ENCODE measurements at regions not wholly inside any gene's neighbourhood (a gene's known extent, or its start where the extent isn't known, plus 50 kb on each side); places are given as distances from the start of the nearest gene placed in this dataset.
"Not testable (repeated sequence)": the region's sequence is repeated elsewhere in the genome, so short reads cannot be mapped to it uniquely, and the experiment has no call there.

- DNase-seq = no peak
Observed at GRCh38 chr3:66860771-66861170, 137.3 kb upstream of the KBTBD8 start.

GRCh38 chr3:66863205-66864111 is 134.6 kb upstream of the KBTBD8 start:
- DNase-seq = no peak

- DNase-seq = no peak
Observed at GRCh38 chr3:66884659-66885058, 113.4 kb upstream of the KBTBD8 start.

DNA sequence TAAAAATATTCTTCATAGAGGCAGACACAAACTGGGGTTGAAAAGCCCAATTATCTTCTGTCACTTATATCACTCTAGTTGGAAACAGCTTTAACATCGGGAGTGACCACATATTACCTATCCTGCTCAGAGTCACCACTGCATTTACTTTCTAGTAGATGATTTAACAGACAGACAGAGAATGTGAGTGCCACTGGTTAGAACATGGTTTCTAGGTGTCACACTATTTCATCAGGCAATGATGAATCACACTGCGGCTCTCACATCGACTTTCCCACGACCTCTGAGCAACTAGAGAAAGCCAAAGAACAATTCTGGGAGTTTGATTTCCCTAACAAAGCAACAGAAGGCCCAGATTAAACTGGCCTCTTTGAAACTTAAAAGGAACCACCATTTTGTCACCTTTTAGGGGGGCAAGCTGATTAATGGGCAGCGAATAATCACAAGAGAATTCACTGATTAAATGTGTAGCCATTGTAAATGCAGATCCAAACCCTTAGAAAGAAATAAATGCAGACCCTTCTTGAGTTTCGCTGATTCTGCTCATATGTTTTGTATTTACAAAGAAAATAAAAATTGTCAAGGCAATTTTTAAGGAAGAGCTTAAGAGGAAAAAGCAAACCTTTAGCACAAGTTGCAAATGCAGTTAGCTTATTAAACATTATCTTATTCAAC is 112.6 kb upstream of the KBTBD8 start:
- no peak for DNase-seq

DNA sequence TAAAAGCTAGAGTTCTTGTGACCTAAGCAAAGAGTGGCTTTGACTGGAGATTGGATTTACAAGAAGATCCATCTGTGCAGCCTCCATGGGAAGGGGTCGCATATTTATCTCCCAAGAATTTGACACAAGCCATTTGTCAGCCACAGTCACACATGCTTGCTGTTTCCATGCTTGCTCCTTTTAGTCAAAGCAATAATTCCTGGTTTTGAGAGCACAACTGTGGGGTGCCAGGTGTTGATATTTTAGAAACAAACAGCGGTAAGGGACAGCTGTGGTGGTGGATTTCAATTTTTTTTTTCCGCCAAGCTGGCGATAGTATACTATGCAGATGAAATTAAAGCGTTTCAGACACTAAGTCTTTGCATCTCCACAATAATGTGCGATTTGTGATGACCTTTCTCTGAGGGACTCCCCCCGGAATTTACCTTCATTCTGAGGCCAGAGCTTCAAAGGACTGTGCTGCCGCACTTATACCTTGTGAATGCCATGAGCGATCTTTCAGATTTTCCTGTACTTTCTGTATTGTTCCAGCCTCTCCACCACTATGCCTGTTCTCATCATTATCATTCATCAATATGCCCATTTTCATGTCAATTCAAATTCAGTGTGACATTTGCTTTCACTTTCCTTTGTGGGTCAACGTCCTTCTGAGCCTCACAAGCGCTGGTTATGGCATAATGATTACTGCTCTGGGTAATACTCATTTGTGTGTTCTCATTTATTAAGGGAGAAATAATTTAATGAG is 108.2 kb upstream of the KBTBD8 start:
- DNase-seq = no peak

GRCh38 chr3:66898155-66898554 is 100.0 kb upstream of the KBTBD8 start:
- DNase-seq = no peak

GRCh38 chr3:66904336-66904735 is 93.8 kb upstream of the KBTBD8 start:
- no peak for DNase-seq

- no peak for DNase-seq
Observed at GRCh38 chr3:66904831-66905493, 93.1 kb upstream of the KBTBD8 start.

GRCh38 chr3:66907136-66907535 is 91.0 kb upstream of the KBTBD8 start:
- no peak for DNase-seq

- DNase-seq = no peak
Observed at GRCh38 chr3:66910266-66911055, 87.6 kb upstream of the KBTBD8 start.

DNA sequence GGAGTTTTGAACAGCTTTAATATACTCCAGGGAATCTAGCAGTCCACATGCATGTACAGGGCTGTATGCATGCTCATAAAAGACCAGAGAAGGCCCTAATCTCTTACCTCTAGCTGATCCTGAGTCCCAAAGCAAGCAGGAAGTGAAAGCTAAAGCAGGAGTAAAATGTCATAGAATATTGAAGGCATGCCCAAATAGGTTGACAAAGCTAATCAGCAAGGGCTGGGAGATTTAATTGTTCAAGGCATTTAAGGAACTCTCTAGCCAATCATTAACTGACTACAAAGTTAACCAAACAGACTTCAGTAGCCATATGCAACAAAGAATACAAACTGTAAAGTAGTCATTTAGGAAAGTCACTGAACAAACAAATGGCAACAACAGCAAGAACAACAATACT is 85.8 kb upstream of the KBTBD8 start:
- DNase-seq = no peak

- no peak for DNase-seq
Observed at GRCh38 chr3:66922058-66922457, 76.0 kb upstream of the KBTBD8 start.

DNA sequence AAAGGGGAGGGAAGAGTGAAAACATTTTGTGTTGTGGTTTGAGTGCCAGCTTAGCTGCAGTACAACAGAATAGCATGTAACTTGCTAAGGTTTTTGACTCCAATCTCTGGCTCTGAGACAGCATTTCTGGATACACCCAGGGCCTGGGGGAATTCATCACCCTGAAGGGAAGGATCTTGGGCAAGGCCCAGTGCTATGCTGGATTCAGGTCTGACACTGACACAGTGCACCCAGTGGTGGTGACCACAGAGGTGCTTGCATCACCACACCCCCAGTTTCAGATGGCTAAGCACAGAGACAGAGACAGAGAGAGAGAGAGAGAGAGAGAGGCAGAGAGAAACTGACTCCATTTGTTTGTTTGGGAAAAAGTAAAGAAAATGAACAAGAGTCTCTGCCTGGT is 74.1 kb upstream of the KBTBD8 start:
- DNase-seq = no peak

- DNase-seq = no peak
Observed at GRCh38 chr3:66928252-66928651, 69.9 kb upstream of the KBTBD8 start.

GRCh38 chr3:66931291-66931690 is 66.8 kb upstream of the KBTBD8 start:
- DNase-seq = no peak

- DNase-seq = no peak
Observed at GRCh38 chr3:66931699-66932098, 66.4 kb upstream of the KBTBD8 start.

GRCh38 chr3:66933233-66933632 is 64.9 kb upstream of the KBTBD8 start:
- DNase-seq = no peak

GRCh38 chr3:66934041-66934440 is 64.1 kb upstream of the KBTBD8 start:
- DNase-seq = no peak

DNA sequence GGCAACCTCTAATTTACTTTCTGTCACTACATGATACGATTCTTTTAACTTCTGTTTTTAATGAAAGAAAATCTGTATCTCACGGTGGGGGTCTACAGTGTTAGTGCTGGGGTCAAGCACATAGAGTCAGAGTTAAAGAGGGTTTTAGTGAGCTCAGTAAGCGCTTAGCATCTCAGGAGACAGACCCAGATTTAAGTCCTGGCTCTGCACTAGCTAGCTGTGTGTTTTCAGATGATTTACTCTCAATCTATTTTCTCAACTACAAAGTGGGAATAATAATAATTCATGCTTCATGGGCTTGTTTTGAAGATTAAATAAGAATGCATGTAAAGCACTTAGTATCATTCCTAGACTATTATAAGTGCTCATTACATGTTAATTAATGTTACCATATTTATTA is 63.4 kb upstream of the KBTBD8 start:
- DNase-seq = no peak

DNA sequence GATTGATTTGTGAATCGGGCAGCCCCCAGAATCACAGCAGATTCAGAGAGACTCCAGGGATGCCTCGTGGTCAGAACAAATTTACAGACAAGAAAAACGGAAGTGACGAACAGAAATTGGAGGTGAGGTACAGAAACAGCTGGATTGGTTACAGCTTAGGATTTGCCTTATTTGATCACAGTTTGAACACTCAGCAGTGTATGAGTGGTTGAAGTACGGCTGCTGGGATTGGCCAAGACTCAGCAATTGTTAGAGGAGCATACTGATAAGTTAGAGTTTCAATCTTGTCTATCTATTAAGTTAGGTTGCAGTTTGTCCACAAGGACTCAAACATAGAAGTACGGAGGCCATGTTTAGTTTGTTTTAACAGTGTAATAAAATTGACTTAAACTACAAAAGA is 61.1 kb upstream of the KBTBD8 start:
- not testable (repeated sequence) for DNase-seq

DNA sequence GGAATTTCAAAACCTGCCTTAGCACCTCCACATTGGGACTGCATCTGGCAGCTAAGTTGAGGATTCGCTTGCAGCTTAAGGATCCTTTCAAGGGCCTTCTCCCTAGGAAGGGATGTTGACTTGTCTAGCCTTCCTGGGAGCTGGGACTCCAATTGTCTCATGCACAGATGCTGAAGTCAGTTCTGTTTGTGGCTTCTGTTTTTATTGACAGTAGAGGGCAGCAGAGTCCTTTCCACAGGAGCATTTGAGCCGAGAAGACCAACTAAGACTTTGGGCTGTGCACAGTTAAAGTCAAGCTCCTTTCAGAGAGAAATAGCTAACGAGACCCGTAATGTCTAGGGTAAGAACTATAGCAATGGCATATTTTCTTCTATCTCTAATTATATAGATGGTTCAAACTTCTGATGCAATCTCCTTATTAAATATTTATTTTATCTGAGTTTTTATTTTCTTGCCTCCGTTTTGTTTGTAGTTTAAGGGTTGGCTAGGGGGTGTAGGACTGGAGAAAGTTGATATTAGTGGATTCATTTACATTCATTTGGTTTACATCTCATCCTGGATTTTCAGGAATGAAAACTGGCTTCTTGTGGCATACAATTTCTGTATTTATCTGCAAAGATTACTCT is 59.7 kb upstream of the KBTBD8 start:
- no peak for DNase-seq

- no peak for DNase-seq
Observed at GRCh38 chr3:66948041-66948440, 50.1 kb upstream of the KBTBD8 start.

Data from 8988T (cell line).